TTC549 (cell line): ENCODE measurements at regions not wholly inside any gene's neighbourhood (a gene's known extent, or its start where the extent isn't known, plus 50 kb on each side); places are given as distances from the start of the nearest gene placed in this dataset.

ENCODE experiments used
- FAIRE-seq: peaks from 2 replicates; lab custom pipeline; 2012; peaks lifted over from hg19 to GRCh38; lab: Jason Lieb, UNC

- no peak for FAIRE-seq
These were observed 117.4 kb upstream of the SH3BP4 start for GRCh38 chr2:234834228-234834923.

GRCh38 chr2:234830853-234831252 is 121.0 kb upstream of the SH3BP4 start:
- no peak for FAIRE-seq

GRCh38 chr2:234829074-234829455 is 122.8 kb upstream of the SH3BP4 start:
- FAIRE-seq: no peak

- no peak for FAIRE-seq
These were observed 123.3 kb upstream of the SH3BP4 start for GRCh38 chr2:234828382-234829073.

- no peak for FAIRE-seq
These were observed 124.5 kb upstream of the SH3BP4 start for GRCh38 chr2:234827096-234827860.

GRCh38 chr2:234826681-234827080 is 125.1 kb upstream of the SH3BP4 start:
- FAIRE-seq: no peak

- no peak for FAIRE-seq
These were observed 126.2 kb upstream of the SH3BP4 start for GRCh38 chr2:234825616-234826015.

GRCh38 chr2:234823877-234824376 is 127.9 kb upstream of the SH3BP4 start:
- FAIRE-seq: no peak

- no peak for FAIRE-seq
These were observed 128.5 kb upstream of the SH3BP4 start for GRCh38 chr2:234823196-234823876.

GRCh38 chr2:234821946-234822475 is 129.8 kb upstream of the SH3BP4 start:
- FAIRE-seq: no peak

GRCh38 chr2:234818937-234819336 is 132.9 kb upstream of the SH3BP4 start:
- FAIRE-seq: no peak

GRCh38 chr2:234816491-234816890 is 135.3 kb upstream of the SH3BP4 start:
- no peak for FAIRE-seq

GRCh38 chr2:234816056-234816455 is 135.8 kb upstream of the SH3BP4 start:
- no peak for FAIRE-seq

- FAIRE-seq: no peak
These were observed 137.4 kb upstream of the SH3BP4 start for GRCh38 chr2:234814374-234814773.

- no peak for FAIRE-seq
These were observed 139.0 kb upstream of the SH3BP4 start for GRCh38 chr2:234812851-234813250.

GRCh38 chr2:234808907-234809306 is 142.9 kb upstream of the SH3BP4 start:
- FAIRE-seq: no peak

- no peak for FAIRE-seq
These were observed 145.0 kb upstream of the SH3BP4 start for GRCh38 chr2:234806818-234807217.

- FAIRE-seq: no peak
These were observed 146.0 kb upstream of the SH3BP4 start for GRCh38 chr2:234805836-234806235.

- FAIRE-seq: no peak
These were observed 147.1 kb upstream of the SH3BP4 start for GRCh38 chr2:234804704-234805103.

- no peak for FAIRE-seq
These were observed 149.0 kb upstream of the SH3BP4 start for GRCh38 chr2:234802845-234803171.

- FAIRE-seq: no peak
These were observed 149.6 kb upstream of the SH3BP4 start for GRCh38 chr2:234802071-234802844.
